Dermis blood vessel endothelial cell (primary cell): ENCODE measurements at regions not wholly inside any gene's neighbourhood (a gene's known extent, or its start where the extent isn't known, plus 50 kb on each side); places are given as distances from the start of the nearest gene placed in this dataset.

Experiments
- DNase-seq: peaks from one replicate; pipeline ENCODE4 v3.0.0; 2010

- no peak for DNase-seq
Measured at GRCh38 chr12:16669756-16670155, 63.8 kb upstream of the LMO3 start.

- DNase-seq: no peak
Measured at GRCh38 chr12:16668198-16668597, 62.2 kb upstream of the LMO3 start.

- DNase-seq: no peak
Measured at GRCh38 chr12:16658699-16659098, 52.7 kb upstream of the LMO3 start.
